CD4-positive, alpha-beta T cell (primary cell): ENCODE measurements at regions not wholly inside any gene's neighbourhood (a gene's known extent, or its start where the extent isn't known, plus 50 kb on each side); places are given as distances from the start of the nearest gene placed in this dataset.
"Not testable (repeated sequence)": the region's sequence is repeated elsewhere in the genome, so short reads cannot be mapped to it uniquely, and the experiment has no call there.

Experiments
- ATAC-seq: fragments of 200-7000 bp; cut with Tn5 transposase; one replicate; pipeline ENCODE4 v1.10.0; 2022; ENCODE audit warnings: mild to moderate bottlenecking; ENCODE audit not compliant: poor library complexity
- CTCF ChIA-PET: fragments of 350-600 bp; sonication (Branson Sonifier 250); formaldehyde crosslinking; loops from one replicate; lab custom pipeline; 2021; ENCODE audit warnings: antibody characterized with exemption, inconsistent platforms; lab: Charles Lee
- POLR2A ChIA-PET: fragments of 350-600 bp; sonication (Branson Sonifier 250); formaldehyde crosslinking; loops from one replicate; lab custom pipeline; 2021; ENCODE audit warnings: antibody characterized with exemption, inconsistent platforms; lab: Charles Lee
- DNase-seq, 14 experiments: peaks; one replicate each; pipeline ENCODE4 v3.0.0-alpha.2; 2013 to 2020; ENCODE audit warnings: mixed read lengths in 2 of 14
- H3K27ac ChIP-seq, 2 donors: one replicate each; pipeline versions ENCODE4 v1.5.1 to v1.7.0; 2013; ENCODE audit warnings: low read length in 2 of 2, low read depth in 1 of 2, mild to moderate bottlenecking in 1 of 2
- H3K27me3 ChIP-seq, 2 experiments: 1 replicate in 1 of 2; 2 replicates in 1 of 2; pipeline versions ENCODE4 v1.6.1 to v1.7.0; 2013; ENCODE audit warnings: low read length in 2 of 2, control low read depth in 1 of 2, mild to moderate bottlenecking in 1 of 2, moderate library complexity in 1 of 2; ENCODE audit not compliant: insufficient read depth in 2 of 2, control insufficient read depth in 1 of 2
- H3K36me3 ChIP-seq: one replicate; pipeline ENCODE4 v1.6.1; 2013; ENCODE audit warnings: low read length, control low read depth; ENCODE audit not compliant: insufficient read depth
- H3K4me1 ChIP-seq: one replicate; pipeline ENCODE4 v1.6.1; 2013; ENCODE audit warnings: low read length, control low read depth; ENCODE audit not compliant: insufficient read depth
- H3K4me3 ChIP-seq: one replicate; pipeline ENCODE4 v1.5.1; 2013; ENCODE audit warnings: mild to moderate bottlenecking, low read length, moderate library complexity
- H3K9me3 ChIP-seq, 2 experiments: 1 replicate in 1 of 2; 2 replicates in 1 of 2; pipeline versions ENCODE4 v1.6.1 to v1.7.0; 2013; ENCODE audit warnings: low read length in 2 of 2, mild to moderate bottlenecking in 2 of 2, control low read depth in 1 of 2, moderate library complexity in 1 of 2; ENCODE audit not compliant: control insufficient read depth in 1 of 2, insufficient read depth in 1 of 2
- H3K27ac Mint-ChIP-seq: one replicate; pipeline ENCODE4 v1.8.0; 2020; ENCODE audit warnings: mixed read lengths
- H3K27me3 Mint-ChIP-seq: one replicate; pipeline ENCODE4 v1.8.0; 2021; ENCODE audit warnings: mixed read lengths
- H3K36me3 Mint-ChIP-seq: one replicate; pipeline ENCODE4 v1.8.0; 2021; ENCODE audit warnings: low read depth, mixed read lengths
- H3K4me1 Mint-ChIP-seq: one replicate; pipeline ENCODE4 v1.8.0; 2021; ENCODE audit warnings: low read depth, mixed read lengths
- H3K4me3 Mint-ChIP-seq: one replicate; pipeline ENCODE4 v1.8.0; 2020; ENCODE audit warnings: mild to moderate bottlenecking, mixed read lengths
- H3K9me3 Mint-ChIP-seq: one replicate; pipeline ENCODE4 v1.8.0; 2020; ENCODE audit warnings: mixed read lengths
- intact Hi-C, 2 experiments: fragments of 100-400 bp; cut with DNase I in 1 of 2; cut with micrococcal nuclease in 1 of 2; formaldehyde crosslinking; loops; one replicate each; pipeline versions ENCODE4 v1.15.1 to v1.9.0; 2023 to 2025; cut with DNase I, micrococcal nuclease
- TF ChIP-seq, protein P1 (sequence below): fragments of 200-600 bp; IDR thresholded peaks from one replicate; pipeline ENCODE4 v1.8.0; 2022; ENCODE audit warnings: antibody characterized with exemption, mild to moderate bottlenecking

GRCh38 chr1:114034567-114035303, 55.5 kb downstream of the OLFML3 start:
- Mint-ChIP-seq H3K27me3 (no peaks in the 10 kb centered on the region), H3K4me3 (no peak overlapping the region), H3K4me1 (no peaks in the 10 kb centered on the region), H3K36me3 (no peaks in the 10 kb centered on the region), H3K9me3 (no peaks in the 10 kb centered on the region), H3K27ac (no peak overlapping the region)
- Histone ChIP-seq H3K4me3 (no peak overlapping the region), H3K9me3 (no peaks in the 10 kb centered on the region), H3K4me1 (no peaks in the 10 kb centered on the region), H3K27ac (no peak overlapping the region), H3K36me3 (no peaks in the 10 kb centered on the region), H3K27me3 (no peaks in the 10 kb centered on the region)
- intact Hi-C loops: loop anchor here in 1 of 2 experiments (1.0 kb wide), 1 partner anchor 40 kb away; no protein-coding TSS in a partner anchor
- ATAC-seq: no peak
- DNase-seq: no peak
- ChIA-PET POLR2A (no interaction called here), CTCF (interaction anchor here (0.5 to 0.7 kb wide), 2 partner anchors 9 to 355 kb away, joined by 3 read pairs; no protein-coding TSS in a partner anchor)
- TF ChIP-seq, protein P1, sequence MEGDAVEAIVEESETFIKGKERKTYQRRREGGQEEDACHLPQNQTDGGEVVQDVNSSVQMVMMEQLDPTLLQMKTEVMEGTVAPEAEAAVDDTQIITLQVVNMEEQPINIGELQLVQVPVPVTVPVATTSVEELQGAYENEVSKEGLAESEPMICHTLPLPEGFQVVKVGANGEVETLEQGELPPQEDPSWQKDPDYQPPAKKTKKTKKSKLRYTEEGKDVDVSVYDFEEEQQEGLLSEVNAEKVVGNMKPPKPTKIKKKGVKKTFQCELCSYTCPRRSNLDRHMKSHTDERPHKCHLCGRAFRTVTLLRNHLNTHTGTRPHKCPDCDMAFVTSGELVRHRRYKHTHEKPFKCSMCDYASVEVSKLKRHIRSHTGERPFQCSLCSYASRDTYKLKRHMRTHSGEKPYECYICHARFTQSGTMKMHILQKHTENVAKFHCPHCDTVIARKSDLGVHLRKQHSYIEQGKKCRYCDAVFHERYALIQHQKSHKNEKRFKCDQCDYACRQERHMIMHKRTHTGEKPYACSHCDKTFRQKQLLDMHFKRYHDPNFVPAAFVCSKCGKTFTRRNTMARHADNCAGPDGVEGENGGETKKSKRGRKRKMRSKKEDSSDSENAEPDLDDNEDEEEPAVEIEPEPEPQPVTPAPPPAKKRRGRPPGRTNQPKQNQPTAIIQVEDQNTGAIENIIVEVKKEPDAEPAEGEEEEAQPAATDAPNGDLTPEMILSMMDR: no peak

DNA sequence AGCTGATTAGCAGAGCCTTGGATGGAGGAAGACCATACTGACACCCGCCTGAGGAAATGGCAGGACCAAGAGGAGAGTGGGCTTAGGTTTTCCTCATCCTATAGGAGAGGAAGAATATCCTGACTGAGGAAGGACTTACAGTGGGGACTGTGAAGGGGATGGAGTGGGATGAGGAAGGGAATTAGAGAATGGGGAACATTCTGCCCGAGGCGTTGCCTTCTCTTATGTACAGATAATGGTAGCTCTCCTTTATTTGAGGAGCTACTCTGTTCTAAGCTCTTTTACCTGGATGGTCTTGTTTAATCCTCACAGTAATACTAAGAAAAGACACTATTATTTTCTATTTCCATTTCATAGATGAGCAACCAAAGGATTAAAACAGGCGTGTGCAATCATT, 56.0 kb downstream of the OLFML3 start:
- Mint-ChIP-seq H3K4me3 (no peak overlapping the region), H3K27me3 (no peaks in the 10 kb centered on the region), H3K27ac (no peak overlapping the region), H3K36me3 (no peaks in the 10 kb centered on the region), H3K9me3 (no peaks in the 10 kb centered on the region), H3K4me1 (no peaks in the 10 kb centered on the region)
- intact Hi-C loops: loop anchor here in 1 of 2 experiments (1.0 kb wide), 1 partner anchor 39 kb away; no protein-coding TSS in a partner anchor
- ATAC-seq (no peak), DNase-seq (no peak)
- Histone ChIP-seq H3K4me3 (no peak overlapping the region), H3K36me3 (no peaks in the 10 kb centered on the region), H3K27me3 (no peaks in the 10 kb centered on the region), H3K4me1 (no peaks in the 10 kb centered on the region), H3K27ac (no peak overlapping the region), H3K9me3 (no peaks in the 10 kb centered on the region)
- ChIA-PET POLR2A (no interaction called here), CTCF (interaction anchor here (0.7 kb wide), 1 partner anchor 9 kb away, joined by 3 read pairs; no protein-coding TSS in a partner anchor)
- TF ChIP-seq, protein P1: no peak

- H3K27me3 ChIP-seq, H3K9me3 Mint-ChIP-seq, H3K4me1 Mint-ChIP-seq, H3K27ac ChIP-seq, H3K9me3 ChIP-seq, ATAC-seq, H3K4me3 ChIP-seq, H3K4me1 ChIP-seq, intact Hi-C loops, H3K36me3 Mint-ChIP-seq, H3K36me3 ChIP-seq, H3K4me3 Mint-ChIP-seq, DNase-seq, H3K27ac Mint-ChIP-seq, POLR2A ChIA-PET, CTCF ChIA-PET, H3K27me3 Mint-ChIP-seq: not testable (repeated sequence)
Measured at GRCh38 chr1:114036841-114037630, 57.8 kb downstream of the OLFML3 start.
